GM12892 (cell line): ENCODE measurements at regions not wholly inside any gene's neighbourhood (a gene's known extent, or its start where the extent isn't known, plus 50 kb on each side); places are given as distances from the start of the nearest gene placed in this dataset.

Source experiments
- DNase-seq: peaks from one replicate; pipeline ENCODE4 v3.0.0; 2011; ENCODE audit not compliant: insufficient read length
- FAIRE-seq: peaks from 2 replicates; lab custom pipeline; 2011; peaks lifted over from hg19 to GRCh38; lab: Jason Lieb, UNC
- POLR2A ChIP-seq: IDR thresholded peaks from 2 replicates; pipeline ENCODE4 v1.6.1; 2011; ENCODE audit warnings: low read depth, low read length, control low read depth
- POLR2AphosphoS5 ChIP-seq: IDR thresholded peaks from 2 replicates; pipeline ENCODE4 v1.6.1; 2011; ENCODE audit warnings: low read depth, low read length, control low read depth
- TAF1 ChIP-seq: IDR thresholded peaks from 2 replicates; pipeline ENCODE4 v1.6.1; 2011; ENCODE audit warnings: low read depth, mild to moderate bottlenecking, control low read depth, low read length, borderline replicate concordance

DNA sequence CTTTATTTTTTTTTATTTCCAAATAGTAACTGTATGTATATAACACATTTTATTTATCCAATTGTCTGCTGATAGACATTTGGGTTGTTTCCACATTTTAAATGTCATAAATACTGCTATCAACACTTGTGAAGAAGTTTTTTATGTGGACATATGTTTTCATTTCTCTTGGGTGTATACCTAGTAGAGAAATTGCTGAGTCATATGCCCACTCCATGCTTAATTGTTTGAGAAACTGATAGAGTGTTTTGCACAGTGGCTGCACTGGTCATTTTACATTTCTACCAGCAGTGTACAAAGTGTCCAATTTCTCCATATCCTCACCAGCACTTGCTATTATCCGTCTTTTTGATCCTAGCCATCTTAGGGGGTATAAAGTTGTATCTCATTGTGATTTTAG, 567.8 kb downstream of the GBA3 start:
- TF ChIP-seq POLR2A (no peak), POLR2AphosphoS5 (no peak), TAF1 (no peak)
- no peak for FAIRE-seq

DNA sequence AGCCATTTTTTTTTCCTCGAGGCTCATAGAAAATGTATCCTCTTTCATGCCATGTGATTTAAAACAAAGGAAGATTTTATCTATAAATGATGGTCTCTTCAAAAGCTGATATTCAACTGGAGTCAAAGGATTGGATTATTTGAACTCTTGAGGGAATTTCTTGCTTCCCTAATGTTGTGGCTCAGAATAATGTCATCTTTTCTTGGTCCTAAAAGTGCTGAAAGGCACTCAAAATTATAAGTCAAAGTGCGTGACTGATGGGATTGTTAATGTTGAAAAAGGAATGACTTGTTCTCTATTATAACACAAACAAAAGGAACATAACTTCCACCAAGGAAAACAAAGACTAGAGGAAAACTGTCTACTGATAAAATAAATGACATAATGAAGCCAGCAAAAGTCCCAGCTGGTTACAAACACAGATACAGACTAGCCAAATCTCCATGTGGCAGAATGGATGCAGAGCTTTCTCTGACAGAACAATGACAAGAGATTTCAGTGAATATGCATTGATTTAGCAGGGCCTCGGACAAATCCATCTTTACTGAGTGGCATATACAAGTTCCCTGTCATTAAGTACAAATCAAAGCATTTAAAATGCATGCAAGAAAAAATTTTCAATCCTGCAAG, 552.6 kb downstream of the GBA3 start:
- no peak for DNase-seq
- no peak for TF ChIP-seq POLR2AphosphoS5
- TF ChIP-seq POLR2A, result no peak
- TF ChIP-seq TAF1, result no peak
- FAIRE-seq, result no peak

More for the DNA sequence above, 567.8 kb downstream of the GBA3 start:
- DNase-seq, result no peak

DNA sequence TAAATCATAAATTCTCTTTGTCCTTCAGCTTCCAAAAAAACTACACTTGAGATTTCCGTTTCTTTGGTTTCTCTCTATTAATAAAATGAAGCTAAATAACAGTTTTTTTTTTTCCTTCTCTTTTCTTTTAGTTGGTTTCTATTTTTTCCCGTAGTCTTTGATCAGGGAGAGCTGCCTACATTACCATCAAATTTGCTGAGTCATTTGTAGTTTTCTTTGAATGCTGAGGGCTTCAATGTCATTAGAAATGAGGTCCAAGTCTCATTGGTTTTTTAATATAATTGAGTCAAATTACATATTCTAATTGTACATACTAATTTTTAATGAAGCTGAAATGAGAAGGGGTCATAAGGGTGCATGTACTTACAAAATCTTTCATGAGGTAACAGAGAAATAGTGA, 550.2 kb downstream of the GBA3 start:
- FAIRE-seq (no peak), DNase-seq (no peak)
- TF ChIP-seq POLR2AphosphoS5, result no peak
- no peak for TF ChIP-seq POLR2A
- no peak for TF ChIP-seq TAF1

DNA sequence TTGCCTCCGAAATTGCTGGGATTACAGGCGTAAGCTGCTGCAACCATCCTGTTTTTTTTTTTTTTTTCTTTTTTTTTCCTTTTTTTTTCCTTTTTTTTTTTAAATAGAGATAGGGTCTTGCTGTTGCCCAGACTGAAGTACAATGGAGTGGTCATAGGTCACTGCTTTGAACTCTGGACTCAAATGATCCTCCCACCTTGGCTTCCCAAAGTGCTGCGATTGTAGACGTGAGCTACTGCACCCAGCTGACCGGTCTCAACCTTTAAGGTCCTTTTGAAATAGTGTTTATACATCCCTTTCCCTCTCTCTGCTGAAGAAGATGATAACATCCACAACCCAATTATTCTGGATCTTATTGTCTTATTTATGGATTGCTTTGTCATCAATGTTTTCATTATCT, 548.7 kb downstream of the GBA3 start:
- TF ChIP-seq POLR2AphosphoS5 (no peak), TAF1 (no peak), POLR2A (no peak)
- FAIRE-seq, result no peak

DNA sequence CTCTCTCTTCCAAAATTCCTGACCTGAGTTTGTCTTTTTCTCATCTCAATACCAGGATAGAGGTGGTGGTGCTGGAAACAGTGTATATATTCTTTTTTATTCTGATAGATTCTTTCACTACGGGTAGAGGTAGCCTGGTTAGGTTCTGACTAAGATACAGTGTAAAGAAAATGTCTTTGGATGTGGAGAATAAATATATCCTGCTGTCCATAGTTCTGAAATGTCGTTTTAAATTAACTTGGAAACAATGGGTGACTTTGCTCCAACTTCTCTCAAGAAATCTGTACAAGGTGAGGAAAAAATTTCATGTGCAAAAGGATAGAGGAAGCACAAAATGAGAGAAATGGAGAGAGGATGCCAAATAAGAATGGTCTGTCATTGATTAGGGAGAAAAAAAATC, 546.1 kb downstream of the GBA3 start:
- DNase-seq, result no peak
- TF ChIP-seq POLR2A (no peak), TAF1 (no peak), POLR2AphosphoS5 (no peak)
- no peak for FAIRE-seq

More for the DNA sequence above, 548.7 kb downstream of the GBA3 start:
- DNase-seq, result no peak

DNA sequence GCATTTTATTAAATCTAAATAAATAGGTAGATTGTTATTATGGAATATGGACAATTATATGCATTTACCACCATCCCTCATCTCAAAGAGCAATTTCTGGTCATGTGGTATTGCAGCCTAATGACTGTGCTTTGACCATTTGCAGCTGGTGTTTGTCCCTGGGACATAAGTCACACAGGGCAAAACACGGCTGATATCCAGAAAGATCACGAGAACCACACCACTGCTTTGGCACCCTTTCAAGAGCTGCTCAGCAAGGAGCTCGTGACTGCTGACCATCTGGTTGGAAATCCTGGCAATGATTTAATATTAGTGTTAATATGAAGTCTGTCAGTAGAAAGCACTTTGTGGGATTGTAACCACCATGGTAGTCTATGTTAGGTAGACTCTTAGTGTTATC, 545.0 kb downstream of the GBA3 start:
- FAIRE-seq (no peak), DNase-seq (no peak)
- TF ChIP-seq TAF1 (no peak), POLR2A (no peak), POLR2AphosphoS5 (no peak)

DNA sequence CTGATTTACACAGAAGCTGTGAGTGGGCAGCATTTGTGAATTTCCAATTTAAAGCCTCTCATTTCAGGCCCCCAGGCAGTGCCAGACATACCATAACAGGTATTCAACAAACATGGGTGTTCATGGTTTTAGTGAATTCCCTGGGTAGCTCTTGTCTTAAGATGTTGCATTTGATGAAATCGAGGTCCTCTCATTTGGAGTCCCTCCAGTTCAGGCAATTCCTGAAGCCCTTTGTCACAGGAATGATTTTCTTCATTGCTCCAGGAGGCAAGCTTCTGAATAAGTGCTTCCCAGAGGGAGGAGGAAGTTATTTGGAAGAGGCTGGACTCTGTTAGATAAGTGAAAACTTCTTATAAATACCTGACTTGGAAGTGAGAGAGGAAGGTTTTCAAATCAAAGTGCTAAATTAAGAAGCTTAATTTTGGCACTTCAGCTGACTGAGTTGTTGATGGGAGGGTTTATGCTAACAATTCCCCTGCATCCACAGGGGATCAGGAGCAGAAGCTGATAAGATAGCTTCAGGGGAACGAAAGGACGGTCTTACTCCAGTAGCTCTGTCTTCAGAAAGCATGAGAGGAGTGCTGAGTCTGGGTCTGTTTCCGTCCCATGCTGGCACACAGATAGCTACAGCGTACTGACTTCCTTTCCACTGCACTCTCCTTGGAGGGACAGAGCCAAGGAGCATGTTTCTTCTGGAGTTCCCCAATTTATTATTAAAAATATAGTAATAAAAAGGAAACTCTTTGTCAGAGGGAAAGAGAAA, 543.1 kb downstream of the GBA3 start:
- FAIRE-seq (no peak), DNase-seq (no peak)
- TF ChIP-seq POLR2A, result no peak
- TF ChIP-seq TAF1, result no peak
- no peak for TF ChIP-seq POLR2AphosphoS5

DNA sequence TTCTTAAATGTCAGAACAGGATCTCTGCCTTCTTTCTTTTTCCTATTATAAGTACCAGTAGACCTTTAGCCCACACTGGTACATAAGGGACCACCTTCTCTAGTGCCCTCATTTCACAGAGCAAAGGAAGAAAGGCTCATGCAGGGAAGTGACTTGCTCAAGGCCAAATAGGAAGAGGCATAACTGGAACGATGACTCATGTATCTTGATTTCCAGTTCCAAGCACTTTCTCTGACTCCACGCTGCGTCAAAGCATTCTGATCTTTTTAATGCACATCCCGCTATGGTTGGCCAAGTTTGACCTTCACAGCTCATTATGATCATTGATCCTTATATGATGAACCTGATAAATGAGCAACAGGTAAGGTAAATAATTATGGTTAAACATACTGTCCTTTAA, 542.0 kb downstream of the GBA3 start:
- FAIRE-seq (no peak), DNase-seq (no peak)
- TF ChIP-seq TAF1 (no peak), POLR2AphosphoS5 (no peak), POLR2A (no peak)

DNA sequence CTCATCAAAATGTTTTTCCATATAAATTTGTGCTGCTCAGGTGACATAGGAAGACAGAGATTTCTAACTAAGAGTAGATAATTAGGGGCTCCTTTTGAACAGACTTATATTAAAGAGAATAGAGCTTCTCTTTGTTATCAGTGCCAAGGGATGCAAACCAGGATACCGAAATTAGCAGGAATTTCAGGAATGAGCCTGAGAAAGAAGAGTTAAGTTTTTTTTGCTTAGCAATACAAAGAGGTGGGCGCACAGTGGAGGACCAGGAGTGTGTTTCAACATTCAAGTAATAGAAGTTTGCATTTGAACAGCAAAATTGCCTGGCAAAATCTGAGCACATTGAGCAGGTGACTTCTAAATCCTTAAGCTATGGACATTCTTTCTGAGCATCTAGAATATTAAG, 541.3 kb downstream of the GBA3 start:
- no peak for TF ChIP-seq TAF1
- no peak for TF ChIP-seq POLR2A
- no peak for TF ChIP-seq POLR2AphosphoS5
- FAIRE-seq, result no peak
- DNase-seq, result no peak

DNA sequence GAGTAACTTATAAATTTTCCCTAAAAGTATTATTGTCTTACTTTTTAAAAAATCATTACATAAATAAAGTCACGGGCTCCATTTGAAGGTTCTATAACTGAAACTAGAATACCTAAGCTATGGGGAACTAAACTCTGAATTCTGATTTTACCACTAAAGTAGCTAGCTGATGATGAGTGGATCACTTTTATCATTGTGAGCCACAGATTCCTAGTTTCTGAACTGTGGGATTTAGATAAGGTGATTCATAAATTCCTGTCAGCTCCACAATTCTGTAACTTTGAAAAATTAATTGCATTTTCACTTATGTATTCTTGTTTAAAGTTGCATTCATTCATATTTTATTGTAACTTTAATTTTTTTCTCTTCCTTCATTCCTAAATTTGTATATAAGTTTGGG, 540.9 kb downstream of the GBA3 start:
- FAIRE-seq, result no peak
- TF ChIP-seq POLR2A (no peak), POLR2AphosphoS5 (no peak), TAF1 (no peak)
- no peak for DNase-seq

DNA sequence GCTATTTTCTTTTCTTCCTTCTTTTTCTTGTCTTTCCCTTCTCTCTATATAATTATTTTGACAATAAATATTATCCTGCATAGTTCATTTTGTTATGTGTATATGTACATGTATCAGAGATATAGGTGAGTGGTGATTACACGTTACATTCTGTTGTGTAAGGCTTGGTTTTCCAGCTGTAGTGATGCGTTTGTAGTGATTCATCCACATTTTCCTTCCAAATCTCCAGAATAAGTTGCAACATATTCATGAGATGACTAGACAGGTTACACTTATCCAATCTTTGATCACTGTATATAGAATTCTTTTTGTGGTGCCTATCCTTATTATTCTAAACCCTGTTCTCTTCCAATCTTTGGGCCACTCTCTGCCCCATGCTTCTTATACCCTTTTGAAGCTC, 540.2 kb downstream of the GBA3 start:
- DNase-seq (no peak), FAIRE-seq (no peak)
- no peak for TF ChIP-seq POLR2A
- no peak for TF ChIP-seq TAF1
- TF ChIP-seq POLR2AphosphoS5, result no peak

DNA sequence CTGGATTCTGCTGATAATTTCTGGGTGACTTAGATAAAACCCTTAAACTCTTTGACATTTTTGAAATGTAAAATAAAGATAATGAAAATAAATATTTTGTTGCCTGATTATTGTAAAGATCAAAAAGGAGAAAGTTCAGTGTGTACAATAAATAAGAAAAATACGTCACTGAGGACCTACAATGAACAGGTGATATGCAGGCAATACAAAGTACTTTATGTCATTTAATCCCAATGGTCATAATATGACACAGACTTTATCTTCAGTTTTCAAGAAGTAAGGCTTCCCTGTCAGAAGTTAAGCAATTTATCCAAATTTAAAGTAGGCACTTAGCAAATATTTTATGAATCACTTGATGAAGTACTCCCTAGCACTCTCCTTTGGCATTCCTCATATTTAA, 532.8 kb downstream of the GBA3 start:
- FAIRE-seq, result no peak
- no peak for DNase-seq
- TF ChIP-seq POLR2AphosphoS5, result no peak
- TF ChIP-seq TAF1, result no peak
- no peak for TF ChIP-seq POLR2A
